ENCODE measurements at regions not wholly inside any gene's neighbourhood (a gene's known extent, or its start where the extent isn't known, plus 50 kb on each side); places are given as distances from the start of the nearest gene placed in this dataset.

GRCh38 chr6:103002282-103002681 lies 1608.8 kb downstream of the GRIK2 start:
- FAIRE-seq (no peak), DNase-seq (ENCODE audit: insufficient read length) (no peak)
- TF ChIP-seq POLR2A (IDR thresholded peaks at IDR 0.05; ENCODE audit: low read depth, low read length) (no peak), TAF1 (IDR thresholded peaks at IDR 0.05; ENCODE audit: borderline replicate concordance, low read depth, low read length) (no peak), POLR2AphosphoS5 (IDR thresholded peaks at IDR 0.05; ENCODE audit: low read depth, low read length) (no peak)

GRCh38 chr6:103001724-103002123 lies 1608.2 kb downstream of the GRIK2 start:
- TF ChIP-seq POLR2A (IDR thresholded peaks at IDR 0.05; ENCODE audit: low read depth, low read length) = no peak
- no peak for FAIRE-seq
- DNase-seq (ENCODE audit: insufficient read length) = no peak

GRCh38 chr6:103000688-103001087 lies 1607.2 kb downstream of the GRIK2 start:
- TF ChIP-seq POLR2AphosphoS5 (IDR thresholded peaks at IDR 0.05; ENCODE audit: low read depth, low read length) = no peak
- TF ChIP-seq TAF1 (IDR thresholded peaks at IDR 0.05; ENCODE audit: borderline replicate concordance, low read depth, low read length) = no peak
- no peak for TF ChIP-seq POLR2A (IDR thresholded peaks at IDR 0.05; ENCODE audit: low read depth, low read length)
- no peak for FAIRE-seq
- DNase-seq (ENCODE audit: insufficient read length) = no peak

GRCh38 chr6:102995491-102995890 lies 1602.0 kb downstream of the GRIK2 start:
- no peak for FAIRE-seq
- no peak for TF ChIP-seq POLR2A (IDR thresholded peaks at IDR 0.05; ENCODE audit: low read depth, low read length)
- TF ChIP-seq TAF1 (IDR thresholded peaks at IDR 0.05; ENCODE audit: borderline replicate concordance, low read depth, low read length) = no peak
- TF ChIP-seq POLR2AphosphoS5 (IDR thresholded peaks at IDR 0.05; ENCODE audit: low read depth, low read length) = no peak
- DNase-seq (ENCODE audit: insufficient read length) = no peak

GRCh38 chr6:102994866-102995265 lies 1601.4 kb downstream of the GRIK2 start:
- no peak for DNase-seq (ENCODE audit: insufficient read length)
- FAIRE-seq = no peak
- TF ChIP-seq POLR2AphosphoS5 (IDR thresholded peaks at IDR 0.05; ENCODE audit: low read depth, low read length) (no peak), POLR2A (IDR thresholded peaks at IDR 0.05; ENCODE audit: low read depth, low read length) (no peak), TAF1 (IDR thresholded peaks at IDR 0.05; ENCODE audit: borderline replicate concordance, low read depth, low read length) (no peak)

- DNase-seq (ENCODE audit: insufficient read length) = no peak
- no peak for FAIRE-seq
- TF ChIP-seq TAF1 (IDR thresholded peaks at IDR 0.05; ENCODE audit: borderline replicate concordance, low read depth, low read length) (no peak), POLR2AphosphoS5 (IDR thresholded peaks at IDR 0.05; ENCODE audit: low read depth, low read length) (no peak), POLR2A (IDR thresholded peaks at IDR 0.05; ENCODE audit: low read depth, low read length) (no peak)
Measured at GRCh38 chr6:102986086-102986485, 1592.6 kb downstream of the GRIK2 start.

- FAIRE-seq (no peak), DNase-seq (ENCODE audit: insufficient read length) (no peak)
- TF ChIP-seq POLR2A (IDR thresholded peaks at IDR 0.05; ENCODE audit: low read depth, low read length) = no peak
- TF ChIP-seq TAF1 (IDR thresholded peaks at IDR 0.05; ENCODE audit: borderline replicate concordance, low read depth, low read length) = no peak
- TF ChIP-seq POLR2AphosphoS5 (IDR thresholded peaks at IDR 0.05; ENCODE audit: low read depth, low read length) = no peak
Measured at GRCh38 chr6:102984357-102984756, 1590.8 kb downstream of the GRIK2 start.

GRCh38 chr6:102981490-102982015 lies 1588.0 kb downstream of the GRIK2 start:
- FAIRE-seq = no peak
- no peak for DNase-seq (ENCODE audit: insufficient read length)
- TF ChIP-seq POLR2A (IDR thresholded peaks at IDR 0.05; ENCODE audit: low read depth, low read length) = no peak
- no peak for TF ChIP-seq TAF1 (IDR thresholded peaks at IDR 0.05; ENCODE audit: borderline replicate concordance, low read depth, low read length)
- TF ChIP-seq POLR2AphosphoS5 (IDR thresholded peaks at IDR 0.05; ENCODE audit: low read depth, low read length) = no peak

GRCh38 chr6:102980951-102981350 lies 1587.4 kb downstream of the GRIK2 start:
- DNase-seq (ENCODE audit: insufficient read length) = no peak
- TF ChIP-seq POLR2A (IDR thresholded peaks at IDR 0.05; ENCODE audit: low read depth, low read length) = no peak
- no peak for TF ChIP-seq TAF1 (IDR thresholded peaks at IDR 0.05; ENCODE audit: borderline replicate concordance, low read depth, low read length)
- TF ChIP-seq POLR2AphosphoS5 (IDR thresholded peaks at IDR 0.05; ENCODE audit: low read depth, low read length) = no peak
- FAIRE-seq = no peak

- no peak for FAIRE-seq
- no peak for TF ChIP-seq POLR2AphosphoS5 (IDR thresholded peaks at IDR 0.05; ENCODE audit: low read depth, low read length)
- no peak for TF ChIP-seq TAF1 (IDR thresholded peaks at IDR 0.05; ENCODE audit: borderline replicate concordance, low read depth, low read length)
- no peak for TF ChIP-seq POLR2A (IDR thresholded peaks at IDR 0.05; ENCODE audit: low read depth, low read length)
- no peak for DNase-seq (ENCODE audit: insufficient read length)
Measured at GRCh38 chr6:102961902-102962301, 1568.4 kb downstream of the GRIK2 start.

- DNase-seq (ENCODE audit: insufficient read length) (no peak), FAIRE-seq (no peak)
- TF ChIP-seq TAF1 (IDR thresholded peaks at IDR 0.05; ENCODE audit: borderline replicate concordance, low read depth, low read length) = no peak
- TF ChIP-seq POLR2AphosphoS5 (IDR thresholded peaks at IDR 0.05; ENCODE audit: low read depth, low read length) = no peak
Measured at GRCh38 chr6:102950967-102951366, 1557.5 kb downstream of the GRIK2 start.

- no peak for TF ChIP-seq TAF1 (IDR thresholded peaks at IDR 0.05; ENCODE audit: borderline replicate concordance, low read depth, low read length)
- no peak for TF ChIP-seq POLR2AphosphoS5 (IDR thresholded peaks at IDR 0.05; ENCODE audit: low read depth, low read length)
- TF ChIP-seq POLR2A (IDR thresholded peaks at IDR 0.05; ENCODE audit: low read depth, low read length) = no peak
- no peak for DNase-seq (ENCODE audit: insufficient read length)
- FAIRE-seq = no peak
Measured at GRCh38 chr6:102944475-102944874, 1551.0 kb downstream of the GRIK2 start.

GRCh38 chr6:102942206-102942605 lies 1548.7 kb downstream of the GRIK2 start:
- TF ChIP-seq TAF1 (IDR thresholded peaks at IDR 0.05; ENCODE audit: borderline replicate concordance, low read depth, low read length) = no peak
- DNase-seq (ENCODE audit: insufficient read length) = no peak
- FAIRE-seq = no peak

Data from GM12892 (cell line).